ENCODE measurements at regions not wholly inside any gene's neighbourhood (a gene's known extent, or its start where the extent isn't known, plus 50 kb on each side); places are given as distances from the start of the nearest gene placed in this dataset.

DNA sequence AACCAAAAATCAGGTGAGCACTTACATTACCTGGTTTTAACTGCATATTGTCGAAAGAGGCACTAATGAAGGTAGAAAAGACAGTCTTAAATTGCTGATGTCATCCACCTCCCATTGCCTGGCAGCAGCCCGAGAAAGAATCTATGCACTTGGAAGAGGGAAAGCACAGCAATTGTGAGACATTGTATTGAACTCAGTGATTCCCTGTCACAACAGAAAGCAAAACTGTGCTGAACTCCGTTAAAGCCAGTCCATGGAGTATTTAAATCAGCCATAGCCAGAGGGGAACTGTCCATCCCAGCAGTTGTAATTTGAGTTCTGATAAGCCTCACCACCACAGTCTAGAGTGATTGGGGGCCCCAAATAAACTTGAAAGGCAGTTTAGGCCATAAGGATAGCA lies 466.6 kb upstream of the PCDH9 start:
- TF ChIP-seq POLR2AphosphoS5 (IDR thresholded peaks at IDR 0.05; ENCODE audit: borderline replicate concordance, low read depth, low read length) (no peak), EZH2 (IDR thresholded peaks at IDR 0.05) (no peak)

Measured in SK-N-MC (cell line).